ENCODE measurements at regions not wholly inside any gene's neighbourhood (a gene's known extent, or its start where the extent isn't known, plus 50 kb on each side); places are given as distances from the start of the nearest gene placed in this dataset.

DNA sequence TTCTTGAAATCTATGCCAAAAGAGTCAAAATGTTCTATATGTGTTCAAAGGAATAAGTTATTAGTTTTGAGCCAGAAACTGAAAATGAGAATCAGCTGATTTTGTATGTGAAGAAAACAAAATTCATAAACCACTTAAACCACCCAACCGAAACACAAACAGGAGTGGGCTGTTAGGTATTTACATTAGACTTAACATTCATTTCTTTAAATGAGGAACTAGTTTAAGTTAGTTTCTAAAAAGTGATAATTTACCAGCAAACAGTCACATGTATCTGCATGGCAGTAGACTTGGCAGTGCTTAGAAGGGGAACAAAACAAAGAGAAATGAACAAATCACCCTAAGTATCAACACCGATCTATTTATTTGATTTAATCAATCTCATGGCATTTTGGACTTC is 128.0 kb downstream of the GMNC start:
- no peak for TF ChIP-seq EZH2 (IDR thresholded peaks at IDR 0.05; ENCODE audit: borderline replicate concordance, low read length)
- TF ChIP-seq, protein P1, sequence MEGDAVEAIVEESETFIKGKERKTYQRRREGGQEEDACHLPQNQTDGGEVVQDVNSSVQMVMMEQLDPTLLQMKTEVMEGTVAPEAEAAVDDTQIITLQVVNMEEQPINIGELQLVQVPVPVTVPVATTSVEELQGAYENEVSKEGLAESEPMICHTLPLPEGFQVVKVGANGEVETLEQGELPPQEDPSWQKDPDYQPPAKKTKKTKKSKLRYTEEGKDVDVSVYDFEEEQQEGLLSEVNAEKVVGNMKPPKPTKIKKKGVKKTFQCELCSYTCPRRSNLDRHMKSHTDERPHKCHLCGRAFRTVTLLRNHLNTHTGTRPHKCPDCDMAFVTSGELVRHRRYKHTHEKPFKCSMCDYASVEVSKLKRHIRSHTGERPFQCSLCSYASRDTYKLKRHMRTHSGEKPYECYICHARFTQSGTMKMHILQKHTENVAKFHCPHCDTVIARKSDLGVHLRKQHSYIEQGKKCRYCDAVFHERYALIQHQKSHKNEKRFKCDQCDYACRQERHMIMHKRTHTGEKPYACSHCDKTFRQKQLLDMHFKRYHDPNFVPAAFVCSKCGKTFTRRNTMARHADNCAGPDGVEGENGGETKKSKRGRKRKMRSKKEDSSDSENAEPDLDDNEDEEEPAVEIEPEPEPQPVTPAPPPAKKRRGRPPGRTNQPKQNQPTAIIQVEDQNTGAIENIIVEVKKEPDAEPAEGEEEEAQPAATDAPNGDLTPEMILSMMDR (IDR thresholded peaks at IDR 0.05; ENCODE audit: low read length), result no peak
- Histone ChIP-seq H3K27me3 (ENCODE audit: insufficient read depth, low read length) (no peaks in the 10 kb centered on the region), H3K4me2 (ENCODE audit: low read length) (no peak overlapping the region)

DNA sequence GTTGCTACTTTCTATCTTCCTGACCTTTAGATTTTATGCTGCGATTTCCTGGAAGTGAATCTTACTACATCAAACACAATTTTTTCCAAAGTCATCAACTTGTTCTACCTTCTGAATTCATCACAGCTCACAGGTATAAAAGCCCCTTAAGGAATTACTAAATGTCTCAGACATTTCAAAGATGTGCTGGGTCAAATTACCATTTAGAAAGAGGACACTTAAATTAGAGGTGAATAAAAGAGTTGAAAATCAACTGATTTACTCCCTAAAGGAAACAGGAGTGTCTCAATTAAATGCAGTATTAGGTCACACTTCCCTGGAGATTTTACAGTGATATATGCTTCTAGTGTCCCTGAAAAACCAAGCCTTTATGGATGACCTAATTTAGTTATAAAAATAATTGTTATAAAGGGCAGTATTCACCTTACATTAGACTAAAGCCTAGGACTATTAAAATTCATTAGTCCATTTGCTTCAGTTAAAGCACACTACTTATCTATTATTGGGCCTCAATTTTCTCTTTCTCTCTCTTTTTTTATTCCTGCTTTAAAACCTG is 128.8 kb downstream of the GMNC start:
- H3K9ac ChIP-seq (ENCODE audit: low read length), result no peak overlapping the region
- no peaks in the 10 kb centered on the region for H3K36me3 ChIP-seq (ENCODE audit: insufficient read depth, low read length)
- H3K79me2 ChIP-seq (ENCODE audit: insufficient read depth, low read length), result no peaks in the 10 kb centered on the region
- no peaks in the 10 kb centered on the region for H3K9me2 ChIP-seq (ENCODE audit: low read depth, low read length)
- H3K9me3 ChIP-seq (ENCODE audit: low read length), result no peaks in the 10 kb centered on the region
- H3K4me1 ChIP-seq (ENCODE audit: insufficient read depth, low read length, severe bottlenecking), result no peaks in the 10 kb centered on the region
- H3F3A ChIP-seq (ENCODE audit: insufficient read depth, low read length), result no peaks in the 10 kb centered on the region
- H3K27me3 ChIP-seq (ENCODE audit: insufficient read depth, low read length), result no peaks in the 10 kb centered on the region
- H4K20me1 ChIP-seq (ENCODE audit: insufficient read depth, low read length), result no peaks in the 10 kb centered on the region
- TF ChIP-seq, protein P1 (IDR thresholded peaks at IDR 0.05; ENCODE audit: low read length), result no peak
- TF ChIP-seq EZH2 (IDR thresholded peaks at IDR 0.05; ENCODE audit: borderline replicate concordance, low read length), result no peak
- no peak overlapping the region for H3K4me3 ChIP-seq (ENCODE audit: low read depth, low read length, poor library complexity, severe bottlenecking)
- H3K27ac ChIP-seq (ENCODE audit: low read depth, low read length, poor library complexity, severe bottlenecking), result no peak overlapping the region
- no peak overlapping the region for H3K4me2 ChIP-seq (ENCODE audit: low read length)
- no peak overlapping the region for H2AFZ ChIP-seq (ENCODE audit: low read length)

More for the DNA sequence above, 128.0 kb downstream of the GMNC start:
- Histone ChIP-seq H3K9me2 (ENCODE audit: low read depth, low read length) (no peaks in the 10 kb centered on the region), H3K4me1 (ENCODE audit: insufficient read depth, low read length, severe bottlenecking) (no peaks in the 10 kb centered on the region), H3K9me3 (ENCODE audit: low read length) (no peaks in the 10 kb centered on the region), H2AFZ (ENCODE audit: low read length) (no peak overlapping the region), H3K79me2 (ENCODE audit: insufficient read depth, low read length) (no peaks in the 10 kb centered on the region), H3F3A (ENCODE audit: insufficient read depth, low read length) (no peaks in the 10 kb centered on the region), H3K9ac (ENCODE audit: low read length) (no peak overlapping the region), H3K27ac (ENCODE audit: low read depth, low read length, poor library complexity, severe bottlenecking) (no peak overlapping the region), H4K20me1 (ENCODE audit: insufficient read depth, low read length) (no peaks in the 10 kb centered on the region), H3K36me3 (ENCODE audit: insufficient read depth, low read length) (no peaks in the 10 kb centered on the region), H3K4me3 (ENCODE audit: low read depth, low read length, poor library complexity, severe bottlenecking) (no peak overlapping the region)

DNA sequence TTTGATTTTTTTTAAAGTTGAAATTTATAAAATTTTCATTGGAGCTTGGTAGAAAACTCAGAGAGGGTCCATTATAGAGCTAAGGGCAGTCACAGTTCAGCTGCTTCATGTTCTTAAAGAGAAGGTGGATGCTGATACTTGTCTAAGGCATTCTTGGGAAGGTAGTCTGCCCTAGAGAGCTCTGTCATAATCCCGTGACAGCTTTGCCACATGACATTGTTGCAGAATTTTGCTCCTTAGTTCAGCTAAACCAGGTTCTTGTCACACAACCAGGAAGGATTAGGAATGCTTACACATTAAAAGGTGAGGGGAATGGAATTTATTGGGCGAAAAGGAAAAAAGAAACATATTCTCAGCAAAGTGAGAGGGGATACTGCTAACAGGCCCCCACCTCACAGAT is 130.9 kb downstream of the GMNC start:
- H2AFZ ChIP-seq (ENCODE audit: low read length), result no peak overlapping the region
- H3K36me3 ChIP-seq (ENCODE audit: insufficient read depth, low read length), result no peaks in the 10 kb centered on the region
- H3K9me2 ChIP-seq (ENCODE audit: low read depth, low read length), result no peaks in the 10 kb centered on the region
- TF ChIP-seq, protein P1 (IDR thresholded peaks at IDR 0.05; ENCODE audit: low read length), result no peak
- TF ChIP-seq EZH2 (IDR thresholded peaks at IDR 0.05; ENCODE audit: borderline replicate concordance, low read length), result no peak
- no peak overlapping the region for H3K4me2 ChIP-seq (ENCODE audit: low read length)
- no peaks in the 10 kb centered on the region for H3K4me1 ChIP-seq (ENCODE audit: insufficient read depth, low read length, severe bottlenecking)
- no peaks in the 10 kb centered on the region for H3F3A ChIP-seq (ENCODE audit: insufficient read depth, low read length)
- no peak overlapping the region for H3K9ac ChIP-seq (ENCODE audit: low read length)
- H3K27me3 ChIP-seq (ENCODE audit: insufficient read depth, low read length), result no peaks in the 10 kb centered on the region
- H4K20me1 ChIP-seq (ENCODE audit: insufficient read depth, low read length), result no peaks in the 10 kb centered on the region
- H3K4me3 ChIP-seq (ENCODE audit: low read depth, low read length, poor library complexity, severe bottlenecking), result no peak overlapping the region
- H3K79me2 ChIP-seq (ENCODE audit: insufficient read depth, low read length), result no peaks in the 10 kb centered on the region
- H3K27ac ChIP-seq (ENCODE audit: low read depth, low read length, poor library complexity, severe bottlenecking), result no peak overlapping the region
- no peaks in the 10 kb centered on the region for H3K9me3 ChIP-seq (ENCODE audit: low read length)
